SHP77 (cell line): ENCODE measurements at regions not wholly inside any gene's neighbourhood (a gene's known extent, or its start where the extent isn't known, plus 50 kb on each side); places are given as distances from the start of the nearest gene placed in this dataset.
"Not testable (repeated sequence)": the region's sequence is repeated elsewhere in the genome, so short reads cannot be mapped to it uniquely, and the experiment has no call there.

ENCODE experiments used
- DNase-seq, 2 experiments: peaks; one replicate each; lab custom pipeline; 2025; lab: John Stamatoyannopoulos, UW

- DNase-seq = no peak
Observed at GRCh38 chr3:5980475-5980874, 793.0 kb downstream of the EDEM1 start.

- no peak for DNase-seq
Observed at GRCh38 chr3:5994651-5995050, 807.1 kb downstream of the EDEM1 start.

- DNase-seq = no peak
Observed at GRCh38 chr3:6018456-6018855, 830.9 kb downstream of the EDEM1 start.

GRCh38 chr3:6022621-6023020, 835.1 kb downstream of the EDEM1 start:
- no peak for DNase-seq

- DNase-seq = no peak
Observed at GRCh38 chr3:6025032-6025431, 835.9 kb upstream of the GRM7 start.

GRCh38 chr3:6030648-6031047, 830.3 kb upstream of the GRM7 start:
- DNase-seq = not testable (repeated sequence)

GRCh38 chr3:6035626-6036025, 825.3 kb upstream of the GRM7 start:
- no peak for DNase-seq

GRCh38 chr3:6039971-6040370, 820.9 kb upstream of the GRM7 start:
- no peak for DNase-seq

- no peak for DNase-seq
Observed at GRCh38 chr3:6041894-6042293, 819.0 kb upstream of the GRM7 start.

- DNase-seq = no peak
Observed at GRCh38 chr3:6047016-6047415, 813.9 kb upstream of the GRM7 start.

GRCh38 chr3:6060251-6060650, 800.7 kb upstream of the GRM7 start:
- DNase-seq = no peak

GRCh38 chr3:6062261-6063187, 798.4 kb upstream of the GRM7 start:
- no peak for DNase-seq

GRCh38 chr3:6066397-6066796, 794.5 kb upstream of the GRM7 start:
- no peak for DNase-seq

- not testable (repeated sequence) for DNase-seq
Observed at GRCh38 chr3:6066868-6067578, 793.9 kb upstream of the GRM7 start.

GRCh38 chr3:6074952-6075351, 786.0 kb upstream of the GRM7 start:
- no peak for DNase-seq

- no peak for DNase-seq
Observed at GRCh38 chr3:6078436-6078835, 782.5 kb upstream of the GRM7 start.

GRCh38 chr3:6079011-6079410, 781.9 kb upstream of the GRM7 start:
- DNase-seq = no peak

- no peak for DNase-seq
Observed at GRCh38 chr3:6079561-6080179, 781.2 kb upstream of the GRM7 start.

GRCh38 chr3:6088433-6088832, 772.5 kb upstream of the GRM7 start:
- no peak for DNase-seq

GRCh38 chr3:6089780-6090179, 771.1 kb upstream of the GRM7 start:
- DNase-seq = no peak

- no peak for DNase-seq
Observed at GRCh38 chr3:6091262-6091661, 769.7 kb upstream of the GRM7 start.

- DNase-seq = no peak
Observed at GRCh38 chr3:6095006-6095405, 765.9 kb upstream of the GRM7 start.

- DNase-seq = no peak
Observed at GRCh38 chr3:6097021-6097420, 763.9 kb upstream of the GRM7 start.
